NCI-H1105 treated with DMSO at 0.1 percent for 48 hours (cell line): ENCODE measurements at regions not wholly inside any gene's neighbourhood (a gene's known extent, or its start where the extent isn't known, plus 50 kb on each side); places are given as distances from the start of the nearest gene placed in this dataset.

Source experiments
- DNase-seq: peaks from one replicate; lab custom pipeline; 2025; lab: John Stamatoyannopoulos, UW

DNA sequence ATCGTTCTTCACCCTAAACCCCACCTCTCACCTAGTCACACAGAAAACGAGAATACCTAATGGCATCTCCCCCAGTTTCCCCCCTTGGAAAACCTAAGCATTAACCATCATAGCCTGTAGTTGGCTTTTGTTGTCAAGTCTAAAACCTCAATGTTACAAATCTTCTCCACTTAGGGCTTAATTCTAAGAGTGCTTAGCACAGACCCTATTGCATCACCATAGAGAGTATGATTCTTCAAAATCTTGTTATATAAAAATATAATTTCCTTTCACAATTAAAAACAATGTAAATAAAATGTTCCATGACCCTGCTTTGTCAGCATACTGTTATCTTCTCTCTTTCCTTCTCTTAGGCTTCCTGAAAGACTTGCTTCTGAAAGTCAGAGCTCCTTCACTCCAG lies 263.2 kb upstream of the RGS18 start:
- DNase-seq = no peak

DNA sequence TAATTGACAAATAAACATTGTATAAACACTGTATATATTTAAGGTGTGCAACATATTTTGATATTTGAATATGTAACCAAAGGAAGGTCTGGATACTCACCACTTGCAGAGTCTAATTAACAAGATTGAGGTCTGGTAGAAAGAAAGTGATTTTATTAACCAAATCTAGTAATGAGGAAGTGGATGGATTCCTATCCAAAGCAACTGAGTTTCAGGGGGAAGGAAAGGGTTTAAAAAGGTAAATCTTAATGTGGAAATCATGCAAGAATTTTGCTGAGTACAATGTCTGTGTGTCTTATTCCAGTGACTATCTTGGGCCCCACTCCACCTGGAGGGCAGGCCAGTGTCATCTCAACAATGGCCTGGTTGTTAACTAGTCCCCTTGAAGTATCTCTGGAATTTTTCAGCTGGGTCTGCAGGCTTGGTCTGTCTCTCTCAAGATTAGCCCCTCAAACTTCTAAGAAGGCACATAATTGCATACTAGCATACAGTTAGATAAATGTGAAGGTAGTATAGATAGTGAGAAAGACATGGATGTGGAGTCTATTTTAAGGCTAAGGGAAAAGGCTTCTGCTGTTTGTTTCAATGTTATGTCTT lies 262.7 kb upstream of the RGS18 start:
- no peak for DNase-seq

DNA sequence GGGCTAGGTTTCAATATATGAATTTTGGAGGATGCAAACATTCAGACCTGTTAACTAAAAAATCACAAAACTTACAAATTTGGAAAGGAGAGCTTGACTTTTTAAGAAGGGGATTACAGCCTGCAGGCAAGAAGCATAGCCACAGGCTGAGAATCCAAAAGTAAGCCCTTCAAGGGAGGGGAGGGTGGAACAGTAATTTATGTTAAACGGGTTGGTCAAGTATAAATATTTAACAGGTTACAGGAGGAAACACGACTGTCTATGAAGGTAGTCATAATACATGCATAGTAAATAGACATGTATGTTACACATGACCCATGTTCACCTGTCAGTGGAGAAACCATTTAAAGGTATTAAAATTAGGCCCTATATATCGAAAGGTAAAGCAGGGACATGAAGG lies 261.1 kb upstream of the RGS18 start:
- no peak for DNase-seq

DNA sequence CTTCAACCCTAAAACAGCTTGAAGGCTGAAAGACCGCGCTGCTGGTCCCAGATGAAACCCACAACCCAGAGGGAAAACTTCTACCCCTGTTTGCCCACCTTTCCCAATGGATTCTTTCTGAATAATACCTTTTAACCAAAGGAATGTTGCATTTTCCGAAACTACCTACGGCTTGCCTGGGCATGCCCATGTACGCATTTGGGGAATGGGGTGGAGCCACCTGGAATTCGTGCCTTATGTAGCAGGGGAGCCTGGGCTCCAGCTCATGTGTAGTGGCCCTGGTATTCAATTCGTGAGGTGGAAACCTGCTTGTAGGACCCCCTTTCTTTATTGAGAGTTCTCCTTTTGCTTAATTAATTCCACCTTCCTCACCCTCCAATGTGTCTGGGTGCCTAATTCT lies 256.6 kb upstream of the RGS18 start:
- DNase-seq = no peak

DNA sequence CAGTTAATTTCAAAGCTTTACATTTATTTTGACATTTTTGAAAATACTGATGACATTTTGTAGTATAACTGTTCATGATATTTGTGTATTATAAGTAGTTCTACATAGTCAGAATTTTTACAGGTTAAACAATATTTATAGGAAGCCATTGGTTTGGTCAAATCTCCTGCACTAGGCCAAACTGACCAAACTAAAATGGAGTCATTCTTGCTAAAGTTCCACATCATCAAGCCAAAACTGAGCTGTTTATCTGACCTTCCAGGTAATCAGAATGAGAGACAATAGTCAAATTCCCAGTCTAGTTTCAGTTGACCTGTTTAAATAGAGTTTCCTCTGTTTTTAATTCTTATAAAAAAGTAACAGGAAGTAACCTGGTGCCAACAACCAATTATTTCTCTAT lies 253.3 kb upstream of the RGS18 start:
- DNase-seq = no peak

DNA sequence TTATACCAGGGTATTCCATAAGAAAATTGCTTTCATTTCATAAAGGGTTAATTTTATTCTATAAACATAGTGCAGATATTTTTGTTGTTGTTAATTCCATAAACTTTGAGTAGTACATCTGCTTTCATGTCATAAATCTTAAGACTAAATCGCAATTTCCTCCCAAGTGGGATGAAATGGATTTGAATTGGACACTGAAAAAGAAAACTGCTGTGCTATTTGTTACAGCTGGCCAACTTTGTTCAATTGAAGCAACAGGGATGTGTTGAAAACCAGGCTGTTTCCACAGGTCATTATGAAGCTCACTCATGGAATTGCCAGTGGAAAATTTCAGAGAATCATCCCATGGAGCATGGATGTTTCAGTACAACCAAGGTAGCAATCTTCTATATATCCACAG lies 252.5 kb upstream of the RGS18 start:
- DNase-seq = no peak

DNA sequence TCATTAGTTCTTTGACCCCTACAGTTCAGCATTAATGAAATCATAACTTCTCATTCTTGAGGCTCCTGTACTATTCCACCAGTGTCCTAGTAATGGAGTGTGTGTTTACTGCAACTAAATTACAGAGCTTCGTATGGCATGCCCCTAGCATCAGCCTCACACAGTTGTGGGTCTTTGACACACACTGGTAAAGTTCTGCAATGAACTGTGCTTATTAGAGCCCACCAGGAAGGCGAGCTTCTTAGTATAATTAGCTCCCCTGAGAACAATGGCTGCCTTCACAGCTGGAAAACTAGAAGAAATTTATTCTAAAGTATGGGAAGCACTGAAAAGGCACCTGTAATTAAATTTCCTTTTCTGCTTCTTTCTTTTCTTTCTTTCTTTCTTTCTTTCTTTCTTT lies 251.1 kb upstream of the RGS18 start:
- no peak for DNase-seq

DNA sequence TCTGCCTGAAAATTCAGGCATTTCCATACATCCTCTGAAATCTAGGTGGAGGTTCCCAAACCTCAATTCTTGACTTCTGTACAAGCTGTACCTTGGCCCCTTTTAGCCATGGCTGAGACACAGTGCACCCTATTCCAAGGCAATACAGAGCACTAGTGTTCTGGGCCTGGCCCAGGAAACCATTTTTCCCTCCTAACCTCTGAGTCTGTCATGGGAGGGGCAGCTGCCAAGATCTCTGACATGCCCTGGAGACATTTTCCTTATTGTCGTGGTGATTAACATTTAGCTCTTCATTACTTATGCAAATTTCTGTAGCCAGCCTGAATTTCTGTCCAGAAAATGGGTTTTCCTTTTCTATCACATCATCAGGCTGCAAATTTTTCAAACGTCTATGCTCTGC lies 248.0 kb upstream of the RGS18 start:
- DNase-seq = no peak

DNA sequence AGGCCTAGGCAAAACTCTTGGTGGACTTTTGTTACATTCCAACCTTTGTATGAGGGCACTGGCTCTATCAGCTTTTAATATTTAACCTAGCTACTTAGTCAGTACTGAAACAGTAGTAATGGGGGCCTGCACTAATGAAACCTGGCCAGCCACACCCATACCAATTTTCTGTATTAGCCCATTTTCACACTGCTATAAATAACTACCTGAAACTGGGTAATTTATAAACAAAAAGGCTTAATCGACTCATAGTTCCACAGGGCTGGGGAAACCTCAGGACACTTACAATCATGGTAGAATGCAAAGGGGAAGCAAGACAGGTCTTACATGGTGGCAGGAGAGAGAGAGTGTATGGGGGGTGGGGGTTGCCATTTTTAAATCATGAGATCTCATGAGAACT lies 245.7 kb upstream of the RGS18 start:
- no peak for DNase-seq

DNA sequence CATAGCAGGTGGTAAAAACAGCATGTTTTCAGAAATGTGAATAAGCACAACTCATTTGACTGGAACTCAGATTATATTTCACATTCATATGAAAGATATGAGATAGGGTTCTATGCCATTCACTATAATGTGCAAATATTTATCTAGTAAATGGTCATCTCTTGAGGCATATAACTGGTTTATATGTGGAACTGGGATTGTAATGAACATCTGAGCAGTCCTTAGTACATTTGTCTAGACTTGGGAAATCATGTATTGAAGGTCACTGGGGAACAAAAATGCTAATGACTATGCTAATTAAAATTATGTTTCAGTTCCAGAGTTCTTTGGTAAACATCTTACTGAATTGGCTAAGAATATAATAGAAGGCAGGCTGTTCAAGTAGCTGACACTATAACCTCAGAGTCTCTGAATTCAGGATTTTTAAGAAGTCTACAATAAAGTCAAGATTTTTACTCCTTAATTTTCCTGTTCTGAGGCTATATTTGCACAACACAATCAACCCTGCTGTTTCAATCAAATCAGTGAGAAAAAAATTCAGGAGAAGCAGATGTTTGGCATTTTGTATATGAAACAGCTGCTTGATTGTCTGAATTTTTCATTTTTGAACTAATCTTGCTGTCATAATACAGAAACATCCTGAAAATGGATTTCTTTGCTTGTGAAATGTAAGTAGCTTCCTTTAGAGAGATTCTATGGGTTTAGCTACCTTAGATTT lies 244.8 kb upstream of the RGS18 start:
- no peak for DNase-seq

DNA sequence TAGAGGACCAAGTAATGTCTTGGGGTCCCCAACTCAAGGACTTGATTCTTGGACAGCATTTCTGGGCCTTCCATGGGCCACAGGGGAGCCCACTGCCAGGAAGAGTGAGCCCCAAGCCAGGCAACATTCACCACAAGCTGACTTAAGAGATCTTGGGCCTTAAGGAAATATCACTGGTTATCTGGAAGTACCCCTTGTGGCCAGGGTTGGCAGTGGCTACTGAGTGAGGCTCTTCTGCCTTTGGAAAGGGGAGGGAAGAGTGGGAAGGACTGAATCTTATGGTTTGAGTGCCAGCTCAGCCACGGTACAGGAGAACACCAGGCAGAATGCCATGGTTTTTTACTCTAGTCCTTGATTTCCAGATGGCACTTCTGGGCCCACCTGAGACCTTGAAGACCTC lies 228.9 kb upstream of the RGS18 start:
- no peak for DNase-seq

DNA sequence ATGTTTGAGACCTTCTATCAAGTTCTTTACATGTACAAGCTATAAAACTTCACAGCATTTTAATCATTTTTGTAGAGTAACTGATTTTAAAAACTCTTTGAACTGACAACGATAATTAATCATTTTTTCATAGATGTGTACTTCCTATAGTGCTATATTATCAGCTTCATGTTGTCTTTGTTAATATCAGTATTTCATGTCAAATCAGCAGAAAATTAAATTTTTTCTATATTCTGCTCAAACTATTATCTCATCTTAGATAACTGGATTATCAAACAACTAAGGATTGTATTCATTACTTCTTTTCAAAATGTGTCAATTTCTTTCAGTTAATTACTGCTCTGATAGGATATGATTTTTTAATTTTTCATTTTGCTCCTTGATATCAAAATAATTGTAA lies 214.6 kb upstream of the RGS18 start:
- DNase-seq = no peak

DNA sequence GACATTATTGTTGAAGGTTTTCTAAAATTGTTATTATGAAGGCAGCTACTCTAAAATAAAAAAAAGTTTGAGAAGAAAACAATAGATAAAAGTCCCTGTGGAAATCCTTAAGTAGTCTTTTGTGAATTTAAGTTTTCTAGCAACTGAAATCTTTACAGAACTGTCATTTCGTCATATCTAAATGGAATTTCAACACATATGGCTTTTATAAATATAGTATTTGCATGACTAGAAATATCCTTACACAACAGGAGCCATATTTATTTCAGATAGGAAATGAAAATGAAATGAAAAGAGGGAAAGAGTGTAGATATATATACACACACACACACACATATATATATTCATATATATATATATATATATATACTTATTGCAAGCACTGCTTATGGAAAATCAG lies 204.7 kb upstream of the RGS18 start:
- DNase-seq = no peak

DNA sequence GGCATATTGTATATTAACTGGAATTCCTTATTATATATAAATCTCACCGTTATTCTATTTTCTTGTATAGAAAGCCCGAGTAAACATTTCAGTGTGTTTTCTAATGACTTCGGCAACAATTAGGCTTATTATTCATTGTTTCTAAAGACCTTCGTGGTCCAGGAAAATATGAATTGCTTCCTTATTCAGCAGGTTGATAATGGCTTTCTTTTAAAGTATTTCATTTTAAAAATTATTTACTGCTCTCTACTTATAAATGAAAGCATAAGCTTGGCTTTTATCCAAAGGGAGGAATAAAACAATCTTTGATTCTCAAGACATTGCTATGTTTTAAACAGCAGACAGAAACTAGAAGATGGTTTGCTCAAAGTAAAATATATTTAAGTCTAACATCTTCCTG lies 198.4 kb upstream of the RGS18 start:
- DNase-seq = no peak

DNA sequence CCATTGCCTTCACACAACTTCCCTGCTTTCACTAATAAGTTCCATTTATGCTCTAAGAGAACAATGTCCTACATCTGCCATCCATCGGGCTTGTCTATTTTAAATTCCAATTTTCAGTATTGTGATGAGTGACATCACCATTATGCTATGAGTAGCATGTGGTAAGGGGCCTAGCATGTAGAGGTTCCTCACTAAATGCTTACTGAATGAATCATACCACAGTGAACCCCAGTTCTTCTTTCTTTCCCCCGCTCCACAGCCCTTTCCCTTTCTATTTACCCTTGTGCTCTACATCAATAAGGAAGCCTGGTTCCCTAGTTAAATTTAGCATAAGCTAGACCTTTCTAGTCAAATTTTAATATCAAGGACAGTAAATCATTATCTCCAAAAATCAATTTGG lies 195.0 kb upstream of the RGS18 start:
- DNase-seq = no peak

DNA sequence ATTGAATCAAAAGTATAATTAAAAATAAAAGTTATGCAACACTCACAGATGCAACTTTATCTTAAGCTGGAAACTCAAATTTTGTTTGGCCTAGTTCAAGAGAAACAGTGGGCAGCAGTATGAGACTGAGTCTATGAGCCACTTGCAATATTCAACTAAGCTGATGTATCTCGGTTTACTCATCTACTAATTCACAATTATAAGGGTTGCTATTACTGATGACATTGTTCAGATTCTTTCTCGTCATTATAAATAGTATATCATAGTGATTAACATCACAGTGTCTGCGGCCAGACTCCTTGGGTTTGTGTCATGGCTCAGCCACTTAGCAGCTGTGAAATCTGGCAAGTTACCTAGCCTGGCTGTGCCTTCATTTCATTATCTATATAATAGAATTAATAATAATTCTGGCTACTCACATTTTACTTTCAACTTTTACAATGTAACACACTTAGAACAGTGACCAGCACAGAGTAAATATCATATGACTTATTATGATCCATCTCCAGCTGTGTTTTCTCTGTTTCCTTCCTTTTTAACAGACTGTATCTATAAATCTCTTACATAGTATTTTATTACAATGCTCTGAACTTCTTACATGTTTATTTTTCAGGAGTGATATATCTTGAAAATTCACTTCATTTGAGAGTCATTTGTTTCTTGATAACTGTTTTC lies 194.3 kb upstream of the RGS18 start:
- DNase-seq = no peak

DNA sequence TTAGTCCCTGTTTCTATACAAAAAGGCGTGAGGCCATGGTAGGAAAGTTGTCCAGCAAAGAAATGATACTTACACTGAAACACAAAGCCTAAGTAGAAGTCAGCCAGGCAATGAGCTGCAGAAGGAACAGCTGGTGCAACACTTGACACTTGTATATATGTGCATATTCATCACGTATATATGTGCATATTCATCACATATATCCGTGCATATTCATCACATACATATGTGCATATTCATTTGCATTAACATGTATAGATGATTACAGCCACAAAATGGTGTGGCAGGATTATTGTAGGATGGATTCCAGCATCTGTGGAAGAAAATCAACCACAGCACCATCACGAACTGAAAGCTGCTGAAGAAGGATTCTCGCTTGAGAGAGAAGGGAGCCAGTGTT lies 189.0 kb upstream of the RGS18 start:
- DNase-seq = no peak

DNA sequence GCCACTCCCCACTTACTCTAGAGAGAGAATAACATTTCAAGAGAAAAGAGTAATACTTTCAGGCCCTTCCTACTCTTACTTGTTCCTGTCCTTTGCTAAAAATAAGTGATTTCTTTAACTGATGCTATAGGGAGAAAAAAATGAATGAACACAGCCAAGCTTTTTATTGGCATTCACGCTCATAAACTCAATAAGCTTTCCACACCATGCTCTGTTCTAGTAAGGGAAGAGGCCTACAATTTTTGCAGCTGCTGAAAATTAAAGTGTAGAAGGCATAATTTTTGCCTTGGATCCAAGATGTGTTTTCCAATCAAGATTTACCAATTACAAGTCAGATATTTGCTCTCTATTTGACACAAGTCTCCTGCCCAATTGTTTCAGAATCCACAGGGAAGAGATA lies 188.1 kb upstream of the RGS18 start:
- no peak for DNase-seq

DNA sequence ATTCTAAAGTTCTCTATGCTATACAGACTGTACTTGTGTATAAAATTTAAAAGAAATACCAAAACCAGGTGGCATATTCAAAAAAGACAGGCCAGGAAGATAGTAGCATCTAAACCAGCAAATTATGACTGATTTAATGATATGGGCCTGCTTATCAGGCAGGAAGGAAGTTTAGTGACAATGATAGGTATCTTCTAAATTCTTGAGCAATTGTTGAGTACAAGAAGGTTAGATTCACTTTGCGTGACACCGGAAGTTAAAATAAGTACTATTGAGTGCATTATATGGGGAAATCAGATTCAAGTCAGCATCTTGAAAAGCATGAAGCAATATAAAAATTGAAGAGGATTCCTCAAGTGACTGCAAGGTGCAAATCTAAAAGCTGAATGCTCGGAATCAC lies 186.8 kb upstream of the RGS18 start:
- DNase-seq = no peak

DNA sequence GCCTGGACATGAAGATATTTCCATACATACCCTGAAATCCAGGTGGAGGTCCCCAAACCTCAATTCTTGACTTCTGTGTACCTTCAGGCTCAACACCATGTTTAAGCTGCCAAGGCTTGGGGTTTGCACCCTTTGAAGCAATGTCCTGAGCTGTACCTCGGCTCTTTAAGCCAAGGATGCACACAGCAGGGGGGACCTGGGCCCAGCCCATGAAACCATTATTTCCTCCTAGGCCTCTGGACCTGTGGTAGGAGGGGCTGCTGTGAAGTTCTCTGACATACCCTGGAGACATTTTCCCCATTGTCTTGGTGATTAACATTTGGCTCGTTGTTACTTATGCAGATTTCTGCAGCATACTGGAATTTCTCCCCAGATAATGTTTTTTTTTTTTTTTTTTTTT lies 184.3 kb upstream of the RGS18 start:
- DNase-seq = no peak

DNA sequence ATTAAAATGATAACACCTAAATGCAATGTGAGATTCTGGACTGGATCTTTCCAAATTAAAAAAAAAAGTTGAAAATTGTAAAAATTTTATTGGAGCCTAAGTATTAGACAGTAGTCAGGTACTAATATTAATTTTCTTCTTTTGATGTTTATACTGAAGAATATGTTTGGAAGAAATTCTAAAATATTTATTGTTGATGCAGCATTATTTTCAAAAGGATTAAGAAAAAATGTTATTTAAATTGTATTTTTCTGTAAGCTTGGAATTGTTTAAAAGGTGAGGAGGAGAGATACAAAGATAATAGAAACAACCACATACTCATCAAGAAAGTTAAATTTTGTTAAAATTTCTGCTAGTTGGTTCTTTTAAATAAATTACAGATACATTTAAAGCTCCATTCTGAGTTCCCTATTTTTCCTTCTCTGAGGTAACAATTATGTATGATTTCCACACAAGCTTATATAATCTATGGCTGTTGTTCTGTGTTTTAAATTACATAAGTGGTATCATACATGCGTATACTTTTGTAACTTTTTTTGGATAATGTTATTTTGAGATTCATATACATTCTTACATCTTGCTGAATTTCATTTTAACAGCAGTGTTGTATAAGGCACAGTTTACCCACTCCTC lies 180.3 kb upstream of the RGS18 start:
- no peak for DNase-seq

DNA sequence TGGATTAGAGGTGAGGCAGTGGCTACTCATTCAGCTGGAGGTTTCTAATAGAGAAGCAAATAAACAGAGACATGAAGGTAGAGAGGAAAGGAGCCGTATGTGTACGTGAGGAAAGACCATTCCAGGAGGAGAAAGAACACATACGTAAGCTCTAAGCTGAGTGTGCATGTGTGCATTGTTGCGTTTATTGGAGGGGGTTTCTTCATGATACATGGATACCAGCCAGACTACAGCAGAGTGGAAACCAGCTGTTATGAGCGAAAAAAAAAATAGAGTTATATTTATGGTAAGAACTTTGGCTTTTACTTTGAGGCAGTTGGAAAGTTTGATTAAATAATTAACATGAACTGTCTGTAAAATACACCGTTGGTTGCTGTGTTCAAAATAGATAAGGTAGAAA lies 173.4 kb upstream of the RGS18 start:
- no peak for DNase-seq

DNA sequence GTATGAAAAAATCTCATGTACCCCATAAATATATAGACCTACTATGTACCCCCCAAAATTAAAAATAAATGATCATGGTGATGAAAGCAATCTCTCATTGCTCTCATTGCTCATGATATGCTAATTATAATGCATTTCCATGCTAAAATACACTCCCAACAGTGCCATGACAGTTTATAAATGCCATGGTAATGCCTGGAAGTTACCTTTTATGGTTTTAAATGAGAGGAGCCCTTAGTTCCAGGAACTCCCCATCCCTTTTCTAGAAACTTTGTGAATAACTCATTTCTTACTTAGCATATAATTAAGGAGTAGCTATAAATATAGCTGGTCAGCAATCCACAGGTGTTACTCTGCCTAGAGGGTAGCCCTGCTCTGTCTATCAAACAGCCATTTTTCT lies 166.1 kb upstream of the RGS18 start:
- DNase-seq = no peak
